Keratinocyte (primary cell): ENCODE measurements at regions not wholly inside any gene's neighbourhood (a gene's known extent, or its start where the extent isn't known, plus 50 kb on each side); places are given as distances from the start of the nearest gene placed in this dataset.

Experiments used
- CTCF ChIP-seq, 3 experiments: IDR thresholded peaks in 1 of 3; conservative IDR thresholded peaks in 1 of 3; optimal IDR thresholded peaks in 1 of 3; 2 replicates in 2 of 3; 3 replicates in 1 of 3; pipeline versions ENCODE3 to v1.5.1; 2011; ENCODE audit warnings: low read length in 3 of 3, mild to moderate bottlenecking in 3 of 3, moderate library complexity in 2 of 3, control low read depth in 1 of 3, inconsistent platforms in 1 of 3; ENCODE audit not compliant: insufficient read depth in 2 of 3; ENCODE audit errors: extremely low read depth in 1 of 3
- EZH2 ChIP-seq: IDR thresholded peaks from one replicate; pipeline ENCODE4 v1.6.1; 2012; ENCODE audit warnings: inconsistent platforms, mild to moderate bottlenecking, low read length, moderate library complexity

- TF ChIP-seq CTCF (optimal IDR thresholded peaks at IDR 0.05 in 1 of 3, IDR thresholded peaks at IDR 0.05 in 1 of 3, conservative IDR thresholded peaks at IDR 0.05 in 1 of 3; ENCODE audit: extremely low read depth in 1 of 3, insufficient read depth in 2 of 3, low read length in 3 of 3) (no peak), EZH2 (no peak)
Measured at GRCh38 chr6:71419217-71420094, 130.8 kb downstream of the OGFRL1 start.
